HCEC 1CT (cell line): ENCODE measurements at regions not wholly inside any gene's neighbourhood (a gene's known extent, or its start where the extent isn't known, plus 50 kb on each side); places are given as distances from the start of the nearest gene placed in this dataset.

Experiments used
- DNase-seq: peaks from one replicate; pipeline ENCODE4 v3.0.0-alpha.2; 2017

- no peak for DNase-seq
These were observed 137.5 kb upstream of the BACH2 start for GRCh38 chr6:90434094-90434493.

GRCh38 chr6:90432937-90433336, 136.3 kb upstream of the BACH2 start:
- DNase-seq: no peak

DNA sequence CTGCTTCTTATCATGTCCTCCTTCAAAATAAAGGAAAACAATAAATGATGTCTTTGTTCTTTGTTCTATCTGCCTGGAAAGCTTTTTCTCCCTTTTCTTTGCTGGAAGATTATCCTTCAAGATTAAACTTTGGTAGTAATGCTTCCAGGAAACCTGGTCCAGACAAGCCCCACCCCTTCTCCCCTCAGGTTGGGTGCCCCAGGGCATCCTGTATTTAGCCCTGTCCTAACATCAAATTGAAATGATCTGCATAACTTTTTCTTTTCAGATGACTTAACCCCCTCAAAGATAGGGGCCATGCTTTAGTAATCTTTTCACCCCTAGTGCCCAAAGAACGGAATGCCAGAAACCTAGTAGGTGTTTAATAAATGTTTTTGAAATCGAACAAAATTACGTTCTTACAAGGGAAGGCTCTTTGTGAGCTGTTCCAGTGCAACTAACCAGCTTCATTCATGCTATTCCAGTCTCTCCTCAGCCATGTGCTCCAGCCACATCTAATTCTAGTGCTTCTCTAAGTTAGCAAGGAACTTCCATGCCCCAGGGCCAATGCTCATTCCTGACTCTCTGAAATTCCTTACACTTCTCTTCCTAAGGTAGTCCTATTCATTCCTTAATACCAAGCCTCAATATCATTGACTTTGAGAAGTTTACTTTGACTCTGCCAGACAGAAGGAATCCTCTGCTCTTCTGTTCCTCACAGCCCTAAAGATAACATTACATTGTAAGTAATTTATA, 135.6 kb upstream of the BACH2 start:
- DNase-seq: no peak

DNA sequence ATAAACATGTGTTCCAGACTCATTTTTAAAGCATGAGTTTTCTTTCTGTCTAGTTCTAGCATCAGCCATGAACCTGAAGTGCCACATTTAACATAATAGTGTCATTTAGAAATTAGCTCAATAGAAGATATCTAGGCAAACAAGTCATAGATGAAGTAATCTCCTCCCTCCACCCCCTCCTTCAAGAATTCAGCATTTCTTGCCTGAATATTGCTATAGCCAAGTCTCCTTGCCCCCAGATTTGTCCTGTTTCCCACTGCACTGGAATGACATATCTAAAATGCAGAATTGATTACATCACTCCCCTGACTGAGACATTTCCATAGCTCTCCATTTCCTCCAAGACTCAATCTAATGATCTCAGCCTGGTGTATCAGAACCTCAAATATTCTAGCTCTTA, 134.9 kb upstream of the BACH2 start:
- DNase-seq: no peak

- no peak for DNase-seq
These were observed 133.1 kb upstream of the BACH2 start for GRCh38 chr6:90429713-90430112.

GRCh38 chr6:90428514-90428913, 131.9 kb upstream of the BACH2 start:
- DNase-seq: no peak

GRCh38 chr6:90425161-90425641, 128.6 kb upstream of the BACH2 start:
- no peak for DNase-seq

DNA sequence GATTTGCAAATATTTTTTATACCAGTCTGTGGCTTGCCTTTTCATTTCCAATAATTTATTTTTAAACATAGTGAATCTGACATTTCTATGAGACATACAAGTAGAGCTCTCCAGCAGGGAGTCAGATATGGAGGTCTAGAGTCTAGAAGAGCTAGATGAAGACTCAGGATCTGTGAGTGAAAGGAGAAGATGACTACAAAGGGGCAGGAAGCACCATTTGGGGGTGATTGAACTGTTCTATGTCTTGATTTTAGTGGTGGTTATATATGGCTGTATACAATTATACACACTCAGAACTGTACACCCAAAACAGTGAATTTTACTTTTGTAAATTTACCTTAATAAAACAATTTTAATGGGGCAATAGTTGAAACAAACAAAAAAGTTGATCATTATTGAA, 127.9 kb upstream of the BACH2 start:
- DNase-seq: no peak

DNA sequence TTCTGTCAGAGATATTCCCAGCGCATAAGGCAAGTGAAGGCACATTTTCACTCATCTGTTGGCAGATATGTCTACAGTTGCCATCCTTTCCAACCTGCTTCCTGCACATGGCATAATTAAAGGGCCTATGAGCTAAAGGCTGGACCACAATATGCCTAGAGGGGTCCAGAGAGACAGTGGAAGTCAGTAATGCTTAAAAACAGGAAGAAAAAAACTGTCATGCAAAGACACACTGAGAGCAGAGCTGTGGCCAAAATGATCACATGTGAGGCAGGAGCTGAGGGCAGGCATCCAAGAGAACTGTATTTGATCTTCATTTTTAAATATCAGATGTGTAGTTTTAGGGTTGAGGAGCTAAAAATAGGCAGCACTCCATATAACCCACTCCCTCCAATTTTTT, 125.0 kb upstream of the BACH2 start:
- no peak for DNase-seq

DNA sequence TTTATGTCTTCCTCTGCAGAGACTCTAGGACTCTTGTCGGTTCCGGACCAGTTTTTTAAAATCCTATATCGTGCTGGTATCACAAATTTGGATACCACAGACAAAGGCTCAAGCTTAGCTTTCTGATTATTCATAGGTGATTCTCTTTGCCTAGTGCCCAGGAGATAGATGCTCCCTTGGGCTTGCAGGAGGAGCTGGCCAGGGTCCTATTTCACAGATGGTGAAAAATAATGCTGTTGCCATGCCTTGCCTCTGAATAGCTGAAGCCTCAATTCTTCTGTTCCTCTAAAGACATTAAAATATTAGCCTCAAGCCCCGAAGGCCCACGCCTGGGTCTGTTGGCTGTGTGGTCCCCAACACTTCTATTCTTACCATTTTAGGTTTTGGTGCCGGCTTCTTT, 123.9 kb upstream of the BACH2 start:
- no peak for DNase-seq

GRCh38 chr6:90417385-90417784, 120.7 kb upstream of the BACH2 start:
- no peak for DNase-seq

GRCh38 chr6:90416322-90416721, 119.7 kb upstream of the BACH2 start:
- DNase-seq: no peak

- DNase-seq: no peak
These were observed 118.5 kb upstream of the BACH2 start for GRCh38 chr6:90415178-90415577.

DNA sequence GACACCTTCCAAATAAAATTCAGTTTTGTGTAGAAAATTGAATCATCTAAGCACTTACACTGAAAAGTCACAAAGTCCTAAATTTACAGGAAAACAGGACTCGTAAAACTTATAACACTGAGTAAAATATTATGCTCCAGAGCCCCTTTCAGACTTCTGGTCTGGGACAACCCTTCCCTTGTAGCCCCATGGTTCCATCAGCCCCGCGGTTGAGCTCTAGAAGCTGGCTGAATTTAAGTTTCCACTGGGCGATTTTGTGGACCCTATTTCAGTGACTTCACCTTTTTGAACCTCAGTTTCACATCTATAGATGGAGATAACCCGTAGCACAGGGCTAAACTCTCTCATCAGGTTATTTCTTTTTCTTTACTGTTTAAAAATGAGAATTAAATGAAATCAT, 117.7 kb upstream of the BACH2 start:
- no peak for DNase-seq

DNA sequence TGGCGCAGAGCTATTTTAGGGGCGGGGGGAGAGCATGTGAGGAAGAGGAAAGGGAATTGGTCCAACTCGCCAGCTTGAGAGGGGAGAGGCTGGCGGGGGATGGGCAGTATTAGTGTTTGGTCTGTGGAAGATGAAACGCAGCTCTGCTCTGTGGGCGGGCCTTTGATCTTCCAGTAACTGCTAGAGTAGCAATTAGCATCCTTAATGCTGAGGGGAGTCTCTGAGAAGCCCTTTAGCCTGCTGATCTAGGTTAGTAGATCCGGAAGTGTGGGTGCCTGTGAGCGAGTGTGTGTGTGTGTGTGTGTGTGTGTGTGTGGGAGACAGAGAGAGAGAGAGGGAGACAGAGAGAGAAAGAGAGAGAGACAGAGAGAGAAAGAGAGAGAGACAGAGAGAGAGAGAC, 117.2 kb upstream of the BACH2 start:
- DNase-seq: no peak

DNA sequence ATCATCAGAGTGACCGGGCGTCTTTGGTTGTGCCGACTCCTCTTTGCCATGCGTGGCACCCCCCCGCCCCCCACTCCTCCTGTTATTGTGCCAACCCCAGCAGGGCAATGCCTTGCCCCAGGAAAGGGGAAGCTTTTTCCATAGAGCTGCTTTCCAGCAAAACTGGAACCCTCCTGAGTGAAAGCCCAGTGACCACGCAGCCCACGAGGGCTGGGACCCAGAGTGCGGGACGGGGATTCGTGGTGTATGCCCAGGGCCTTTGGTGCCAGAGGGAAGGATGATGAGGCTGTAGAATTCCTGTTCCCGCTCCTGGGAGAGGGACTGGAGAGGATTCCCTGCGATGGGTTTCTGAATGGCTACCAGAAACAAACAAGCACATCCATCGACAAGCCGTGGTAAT, 116.8 kb upstream of the BACH2 start:
- no peak for DNase-seq

DNA sequence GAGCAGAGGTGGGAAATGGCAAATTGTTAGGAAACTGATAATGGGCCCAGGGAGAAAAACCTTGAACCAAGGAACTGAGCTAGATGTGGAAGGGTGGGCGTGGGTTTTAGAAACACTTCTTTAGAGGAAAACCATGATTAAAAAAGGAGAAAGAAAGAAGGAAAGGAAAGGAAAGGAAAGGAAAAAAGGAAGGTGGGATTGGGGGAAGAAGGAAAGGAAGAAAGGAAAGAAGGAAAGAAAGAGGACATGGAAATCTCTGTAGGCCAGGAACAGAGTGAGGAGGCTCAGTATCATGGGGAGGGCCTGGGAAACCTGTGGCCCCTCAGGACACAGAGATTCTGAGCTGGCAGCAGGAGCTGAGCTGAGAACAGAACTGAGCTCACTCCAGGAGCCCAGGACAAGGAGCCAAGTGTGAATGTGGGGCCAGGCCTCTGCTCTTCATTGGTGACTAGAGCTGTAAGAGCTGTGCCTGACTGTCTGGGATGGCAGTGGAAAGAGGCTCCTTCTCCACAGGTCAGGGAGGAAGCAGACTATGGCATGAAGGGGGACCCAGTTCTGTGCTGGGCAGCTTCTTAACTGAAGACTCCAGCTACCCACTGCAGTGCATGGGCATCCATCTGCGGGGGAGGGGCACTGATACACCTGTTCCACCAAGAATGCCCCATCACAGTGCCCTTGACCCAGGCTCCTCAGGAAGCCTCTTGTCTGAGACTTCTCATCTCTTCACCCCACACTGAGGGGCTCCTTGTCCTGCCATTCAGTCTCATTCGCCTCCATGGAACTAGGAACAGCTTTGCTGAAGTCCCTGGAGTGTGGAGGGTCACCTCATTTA, 116.1 kb upstream of the BACH2 start:
- no peak for DNase-seq

DNA sequence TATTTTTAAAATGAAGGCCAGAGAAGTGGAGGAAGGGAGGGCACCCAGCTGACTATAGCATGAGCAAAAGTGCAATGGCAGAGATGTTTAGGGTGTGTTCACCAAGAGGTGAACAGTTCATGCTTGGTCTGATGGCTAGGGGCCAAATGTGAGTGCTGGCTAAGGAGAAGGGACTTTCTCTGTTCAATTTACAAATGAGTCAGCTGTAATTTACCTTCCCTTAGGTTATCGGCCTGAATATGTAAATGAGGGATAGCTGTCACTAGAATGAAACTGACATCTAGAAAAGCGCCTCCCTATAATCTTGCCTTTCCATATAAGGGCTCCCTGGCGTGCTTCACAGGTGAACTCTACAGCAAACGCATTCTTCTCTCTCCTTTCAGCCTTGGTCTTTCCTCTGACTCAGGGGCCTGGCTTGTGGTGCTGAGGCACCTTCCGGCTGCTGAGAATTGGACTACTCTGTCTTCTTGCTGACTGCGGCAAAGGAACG, 114.7 kb upstream of the BACH2 start:
- no peak for DNase-seq

- DNase-seq: no peak
These were observed 113.1 kb upstream of the BACH2 start for GRCh38 chr6:90409700-90410099.

DNA sequence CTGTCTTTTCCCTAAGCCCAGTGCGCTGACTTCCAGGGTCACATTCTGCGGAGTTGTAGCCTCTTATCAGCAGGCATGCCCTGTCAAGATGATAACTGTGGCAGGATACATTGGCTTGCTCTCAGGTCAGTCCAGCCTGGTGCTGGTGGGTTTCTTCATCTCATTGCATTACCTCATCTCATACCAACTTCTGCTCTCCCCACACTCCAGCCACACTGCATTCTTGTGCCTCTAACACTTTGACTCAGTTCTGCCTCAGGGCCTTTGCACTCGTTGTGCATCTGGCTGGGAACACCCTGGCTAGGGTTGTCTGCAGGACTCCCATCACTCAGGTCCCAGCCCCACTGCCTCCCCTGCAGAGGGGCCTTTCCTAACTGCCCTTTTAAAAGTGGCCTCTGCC, 110.3 kb upstream of the BACH2 start:
- no peak for DNase-seq

- peak; percentile 24 for DNase-seq
These were observed 109.6 kb upstream of the BACH2 start for GRCh38 chr6:90406142-90406794.

DNA sequence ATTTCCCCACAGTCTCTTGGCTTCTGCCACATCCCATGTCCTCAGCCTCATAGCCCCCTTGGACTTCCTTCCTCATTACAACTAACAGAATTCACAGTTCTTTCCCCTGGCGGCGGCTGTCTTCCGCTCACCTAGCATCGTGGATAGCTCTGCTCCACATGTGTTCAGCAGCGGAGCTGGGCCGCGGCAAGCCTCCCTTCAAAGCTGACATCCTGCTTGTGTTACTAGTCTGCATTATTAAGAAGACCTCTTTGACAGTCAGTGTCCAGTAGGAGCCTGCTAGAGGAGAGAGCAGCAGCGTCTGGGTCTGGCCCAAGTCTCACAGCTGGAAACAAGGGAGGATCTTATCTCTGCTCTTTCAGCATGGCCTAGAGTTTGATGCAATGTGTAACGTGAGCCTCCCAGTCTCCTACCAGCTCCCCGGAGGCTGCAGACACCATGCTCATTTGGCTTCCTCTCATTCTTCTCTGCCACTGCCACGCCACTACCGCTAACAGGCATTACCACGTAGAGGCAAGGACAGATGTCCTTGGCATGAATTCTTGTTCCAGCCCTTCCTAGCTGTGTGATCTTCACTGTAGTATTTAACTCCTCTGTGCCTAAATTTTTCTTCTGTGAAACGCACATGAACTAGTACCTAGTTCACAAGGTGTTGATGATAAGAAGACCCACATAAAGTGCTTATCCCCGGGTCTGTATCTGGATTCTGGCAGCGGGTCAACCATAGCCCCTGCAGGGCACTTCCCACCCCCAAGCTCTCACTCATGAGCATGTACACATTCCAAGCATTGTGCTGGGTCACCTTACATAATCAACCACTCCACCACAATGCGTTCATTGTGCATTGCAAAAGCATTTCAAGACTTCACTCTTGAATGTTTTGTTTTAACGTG, 107.1 kb upstream of the BACH2 start:
- no peak for DNase-seq

DNA sequence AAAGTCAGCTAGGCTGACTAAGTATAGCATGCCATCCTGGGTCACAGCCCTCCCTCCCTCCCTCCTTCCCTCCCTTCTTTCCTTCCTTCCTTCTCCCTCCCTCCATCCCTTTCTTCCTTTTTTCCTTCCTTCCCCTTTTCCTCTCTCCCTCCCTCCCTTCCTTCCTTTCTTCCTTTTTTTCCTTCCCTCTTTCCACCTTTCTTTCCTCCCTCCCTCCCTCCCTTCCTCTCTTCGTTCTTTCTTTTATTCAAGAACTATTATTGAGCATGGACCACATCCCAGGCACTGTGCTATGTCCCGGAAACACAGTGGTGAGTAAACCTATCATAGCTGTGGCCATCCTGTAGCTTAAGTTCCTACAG, 106.2 kb upstream of the BACH2 start:
- DNase-seq: no peak
